H1 (cell line): ENCODE measurements at regions not wholly inside any gene's neighbourhood (a gene's known extent, or its start where the extent isn't known, plus 50 kb on each side); places are given as distances from the start of the nearest gene placed in this dataset.

Experiments used
- ATF2 ChIP-seq: IDR thresholded peaks from 2 replicates; pipeline ENCODE4 v1.6.1; 2012; ENCODE audit warnings: low read length, inconsistent platforms
- CTCF ChIP-seq, 3 experiments: IDR thresholded peaks; 1 replicate in 2 of 3; 2 replicates in 1 of 3; pipeline versions ENCODE4 v1.5.1 to v1.6.1; 2011; ENCODE audit warnings: low read length in 3 of 3, mild to moderate bottlenecking in 3 of 3, inconsistent platforms in 2 of 3, low read depth in 1 of 3, moderate library complexity in 1 of 3; ENCODE audit not compliant: insufficient read depth in 1 of 3; ENCODE audit errors: control extremely low read depth in 1 of 3
- EZH2 ChIP-seq: fragments of 200-600 bp; sonication (generic); IDR thresholded peaks from 2 replicates; pipeline ENCODE4 v1.7.1; 2012; ENCODE audit warnings: low read depth, mild to moderate bottlenecking, moderate library complexity, low read length, inconsistent platforms; ENCODE audit not compliant: severe bottlenecking
- POLR2AphosphoS5 ChIP-seq: IDR thresholded peaks from 2 replicates; pipeline ENCODE4 v1.6.1; 2011; ENCODE audit warnings: low read depth, low read length
- RAD21 ChIP-seq, 2 experiments: IDR thresholded peaks in 1 of 2; conservative IDR thresholded peaks in 1 of 2; 2 replicates each; pipeline ENCODE4 v1.6.1; 2011; ENCODE audit warnings: low read depth in 2 of 2, low read length in 2 of 2, improper control_type of control experiment in 1 of 2, inconsistent platforms in 1 of 2, mild to moderate bottlenecking in 1 of 2, moderate library complexity in 1 of 2
- RFX5 ChIP-seq: IDR thresholded peaks from 2 replicates; pipeline ENCODE4 v1.6.1; 2011; ENCODE audit warnings: low read depth, low read length, improper control_type of control experiment, borderline replicate concordance
- SP1 ChIP-seq: IDR thresholded peaks from 2 replicates; pipeline ENCODE4 v1.6.1; 2011; ENCODE audit warnings: low read depth, low read length
- YY1 ChIP-seq: IDR thresholded peaks from 2 replicates; pipeline ENCODE4 v1.6.1; 2011; ENCODE audit warnings: low read depth, mild to moderate bottlenecking, low read length
- ZNF274 ChIP-seq: IDR thresholded peaks from 2 replicates; pipeline ENCODE4 v1.7.0; 2012; ENCODE audit warnings: low read length, borderline replicate concordance; ENCODE audit errors: extremely low read depth

GRCh38 chr7:39825401-39825980 lies 124.6 kb upstream of the CDK13 start:
- TF ChIP-seq RFX5 (no peak), EZH2 (no peak), CTCF (IDR thresholded peaks at IDR 0.05; ENCODE audit: control extremely low read depth in 1 of 3, insufficient read depth in 1 of 3, low read depth in 1 of 3, low read length in 3 of 3) (no peak), YY1 (no peak), RAD21 (IDR thresholded peaks at IDR 0.05 in 1 of 2, conservative IDR thresholded peaks at IDR 0.05 in 1 of 2; ENCODE audit: low read depth in 2 of 2, low read length in 2 of 2) (no peak), POLR2AphosphoS5 (no peak), ATF2 (no peak), ZNF274 (no peak), SP1 (no peak)
